B cell (primary cell): ENCODE measurements at regions not wholly inside any gene's neighbourhood (a gene's known extent, or its start where the extent isn't known, plus 50 kb on each side); places are given as distances from the start of the nearest gene placed in this dataset.

Experiments
- CTCF ChIP-seq: fragments of 200-600 bp; IDR thresholded peaks from one replicate; pipeline ENCODE4 v1.8.0; 2022; ENCODE audit warnings: antibody characterized with exemption, mild to moderate bottlenecking
- EZH2 ChIP-seq: IDR thresholded peaks from 2 replicates; pipeline ENCODE4 v1.6.1; 2012; ENCODE audit warnings: borderline replicate concordance, low read depth, mild to moderate bottlenecking, moderate library complexity, low read length; ENCODE audit not compliant: insufficient read depth, poor library complexity, severe bottlenecking

- TF ChIP-seq EZH2 (no peak), CTCF (no peak)
These were observed 75.1 kb upstream of the FSTL4 start for GRCh38 chr5:133687212-133688061.
